H1 (cell line): ENCODE measurements at regions not wholly inside any gene's neighbourhood (a gene's known extent, or its start where the extent isn't known, plus 50 kb on each side); places are given as distances from the start of the nearest gene placed in this dataset.

Experiments used
- CHD7 ChIP-seq: fragments of 300-600 bp; sonication (generic); IDR thresholded peaks from 2 replicates; pipeline ENCODE4 v1.7.1; 2012; ENCODE audit warnings: low read length, moderate library complexity, mild to moderate bottlenecking, inconsistent platforms; ENCODE audit not compliant: insufficient replicate concordance
- RBBP5 ChIP-seq: IDR thresholded peaks from 2 replicates; pipeline ENCODE4 v1.7.1; 2012; ENCODE audit warnings: low read depth, mild to moderate bottlenecking, inconsistent platforms, low read length, moderate library complexity, borderline replicate concordance
- SAP30 ChIP-seq: fragments of 300-600 bp; sonication (generic); IDR thresholded peaks from 2 replicates; pipeline ENCODE4 v1.7.1; 2012; ENCODE audit warnings: low read length, moderate library complexity, mild to moderate bottlenecking, inconsistent platforms; ENCODE audit not compliant: insufficient read depth, insufficient replicate concordance
- SP1 ChIP-seq: IDR thresholded peaks from 2 replicates; pipeline ENCODE4 v1.6.1; 2011; ENCODE audit warnings: low read depth, low read length
- TEAD4 ChIP-seq: IDR thresholded peaks from 2 replicates; pipeline ENCODE4 v1.6.1; 2012; ENCODE audit warnings: low read depth, low read length, inconsistent platforms, mixed read lengths

- TF ChIP-seq CHD7 (no peak), SAP30 (no peak), SP1 (no peak), TEAD4 (no peak), RBBP5 (no peak)
Measured at GRCh38 chr7:45456105-45456504, 118.1 kb upstream of the ADCY1 start (continued).
